Astrocyte (in vitro differentiated cells and primary cell): ENCODE measurements at regions not wholly inside any gene's neighbourhood (a gene's known extent, or its start where the extent isn't known, plus 50 kb on each side); places are given as distances from the start of the nearest gene placed in this dataset.

Source experiments
- DNase-seq: peaks from one replicate; pipeline ENCODE4 v3.0.0-alpha.2; 2010; ENCODE audit warnings: low read depth
- FAIRE-seq: peaks from 2 replicates; lab custom pipeline; 2011; peaks lifted over from hg19 to GRCh38; lab: Jason Lieb, UNC
- H2AFZ ChIP-seq: 2 replicates; pipeline ENCODE4 v1.6.0; 2012; ENCODE audit warnings: low read depth, low read length, inconsistent platforms
- H3K27ac ChIP-seq: 2 replicates; pipeline ENCODE4 v1.5.1; 2011; ENCODE audit warnings: low read depth, low read length, inconsistent platforms
- H3K27me3 ChIP-seq: 2 replicates; pipeline ENCODE4 v1.6.0; 2011; ENCODE audit warnings: low read length, inconsistent platforms; ENCODE audit not compliant: insufficient read depth
- H3K36me3 ChIP-seq: 2 replicates; pipeline ENCODE4 v1.5.1; 2011; ENCODE audit warnings: low read length, inconsistent platforms; ENCODE audit not compliant: insufficient read depth
- H3K4me1 ChIP-seq: 2 replicates; pipeline ENCODE4 v1.5.1; 2011; ENCODE audit warnings: low read length, inconsistent platforms; ENCODE audit not compliant: insufficient read depth
- H3K4me2 ChIP-seq: 2 replicates; pipeline ENCODE4 v1.6.0; 2012; ENCODE audit warnings: low read length, inconsistent platforms
- H3K4me3 ChIP-seq: 2 replicates; pipeline ENCODE4 v1.5.1; 2011; ENCODE audit warnings: low read depth, mild to moderate bottlenecking, low read length, inconsistent platforms; ENCODE audit not compliant: insufficient read depth
- H3K79me2 ChIP-seq: 2 replicates; pipeline ENCODE4 v1.6.0; 2012; ENCODE audit warnings: mild to moderate bottlenecking, low read length, inconsistent platforms; ENCODE audit not compliant: insufficient read depth
- H3K9ac ChIP-seq: 2 replicates; pipeline ENCODE4 v1.6.0; 2012; ENCODE audit warnings: mild to moderate bottlenecking, low read length, inconsistent platforms
- H3K9me3 ChIP-seq: 2 replicates; pipeline ENCODE4 v1.5.1; 2012; ENCODE audit warnings: low read depth, mild to moderate bottlenecking, low read length, inconsistent platforms; ENCODE audit not compliant: insufficient read depth
- H4K20me1 ChIP-seq: 2 replicates; pipeline ENCODE4 v1.6.0; 2012; ENCODE audit warnings: low read length, inconsistent platforms; ENCODE audit not compliant: insufficient read depth
- H3K27ac Mint-ChIP-seq: one replicate; pipeline ENCODE4 v1.8.0; 2021; ENCODE audit warnings: mild to moderate bottlenecking, mixed read lengths; ENCODE audit not compliant: unreplicated experiment
- H3K27me3 Mint-ChIP-seq: one replicate; pipeline ENCODE4 v1.8.0; 2021; ENCODE audit warnings: low read depth, mixed read lengths; ENCODE audit not compliant: unreplicated experiment
- H3K36me3 Mint-ChIP-seq: one replicate; pipeline ENCODE4 v1.8.0; 2021; ENCODE audit warnings: low read depth, mixed read lengths; ENCODE audit not compliant: unreplicated experiment
- H3K4me1 Mint-ChIP-seq: one replicate; pipeline ENCODE4 v1.8.0; 2021; ENCODE audit warnings: low read depth, mixed read lengths; ENCODE audit not compliant: unreplicated experiment
- H3K4me3 Mint-ChIP-seq: one replicate; pipeline ENCODE4 v1.8.0; 2021; ENCODE audit warnings: mild to moderate bottlenecking, moderate library complexity, mixed read lengths; ENCODE audit not compliant: unreplicated experiment
- H3K9me3 Mint-ChIP-seq: one replicate; pipeline ENCODE4 v1.8.0; 2021; ENCODE audit warnings: mild to moderate bottlenecking, mixed read lengths; ENCODE audit not compliant: unreplicated experiment
- CTCF ChIP-seq: IDR thresholded peaks from 2 replicates; pipeline ENCODE4 v1.5.1; 2011; ENCODE audit warnings: low read depth, mild to moderate bottlenecking, inconsistent platforms, low read length, moderate library complexity; ENCODE audit not compliant: insufficient read depth
- EZH2 ChIP-seq: IDR thresholded peaks from 2 replicates; pipeline ENCODE4 v1.6.1; 2012; ENCODE audit warnings: mild to moderate bottlenecking, low read length, inconsistent platforms; ENCODE audit not compliant: insufficient read depth

GRCh38 chr11:32221476-32222032 lies 130.7 kb downstream of the RCN1 start:
- no peak overlapping the region for H3K4me2 ChIP-seq
- no peaks in the 10 kb centered on the region for H3K79me2 ChIP-seq
- H3K9me3 ChIP-seq: no peaks in the 10 kb centered on the region
- no peak overlapping the region for H3K4me3 Mint-ChIP-seq
- no peak overlapping the region for H3K9ac ChIP-seq
- DNase-seq (no peak), FAIRE-seq (no peak)
- TF ChIP-seq CTCF (no peak), EZH2 (no peak)
- H3K36me3 ChIP-seq: no peaks in the 10 kb centered on the region
- no peak overlapping the region for H3K4me3 ChIP-seq
- H3K27me3 Mint-ChIP-seq: peaks cover 10% of the 10 kb centered on the region
- no peak overlapping the region for H3K27ac Mint-ChIP-seq
- no peaks in the 10 kb centered on the region for H3K4me1 ChIP-seq
- no peaks in the 10 kb centered on the region for H3K27me3 ChIP-seq
- no peak overlapping the region for H3K27ac ChIP-seq
- H3K9me3 Mint-ChIP-seq: no peaks in the 10 kb centered on the region
- no peaks in the 10 kb centered on the region for H3K36me3 Mint-ChIP-seq
- H4K20me1 ChIP-seq: no peaks in the 10 kb centered on the region
- peaks cover 3% of the 10 kb centered on the region for H3K4me1 Mint-ChIP-seq
- H2AFZ ChIP-seq: no peak overlapping the region

- Mint-ChIP-seq H3K4me1 (peaks cover 3% of the 10 kb centered on the region), H3K36me3 (no peaks in the 10 kb centered on the region), H3K27me3 (peaks cover 10% of the 10 kb centered on the region), H3K4me3 (no peak overlapping the region), H3K27ac (peak overlapping the region; percentile 23), H3K9me3 (no peaks in the 10 kb centered on the region)
- Histone ChIP-seq H3K9me3 (no peaks in the 10 kb centered on the region), H3K9ac (no peak overlapping the region), H4K20me1 (no peaks in the 10 kb centered on the region), H3K79me2 (no peaks in the 10 kb centered on the region), H3K4me3 (no peak overlapping the region), H3K27me3 (no peaks in the 10 kb centered on the region), H3K4me1 (no peaks in the 10 kb centered on the region), H3K27ac (no peak overlapping the region), H2AFZ (no peak overlapping the region), H3K36me3 (no peaks in the 10 kb centered on the region), H3K4me2 (no peak overlapping the region)
- TF ChIP-seq EZH2: no peak
- no peak for TF ChIP-seq CTCF
- no peak for DNase-seq
- no peak for FAIRE-seq
Observed at GRCh38 chr11:32224580-32224979, 133.7 kb downstream of the RCN1 start.

- H2AFZ ChIP-seq: no peak overlapping the region
- H3K27me3 ChIP-seq: no peaks in the 10 kb centered on the region
- no peaks in the 10 kb centered on the region for H3K36me3 Mint-ChIP-seq
- H3K4me1 Mint-ChIP-seq: peaks cover 3% of the 10 kb centered on the region
- H3K27ac Mint-ChIP-seq: no peak overlapping the region
- H3K9me3 ChIP-seq: no peaks in the 10 kb centered on the region
- H3K9ac ChIP-seq: no peak overlapping the region
- no peaks in the 10 kb centered on the region for H3K4me1 ChIP-seq
- no peak overlapping the region for H3K4me3 ChIP-seq
- no peaks in the 10 kb centered on the region for H4K20me1 ChIP-seq
- no peak overlapping the region for H3K4me3 Mint-ChIP-seq
- FAIRE-seq (no peak), DNase-seq (no peak)
- no peak overlapping the region for H3K27ac ChIP-seq
- no peaks in the 10 kb centered on the region for H3K79me2 ChIP-seq
- H3K27me3 Mint-ChIP-seq: peaks cover 10% of the 10 kb centered on the region
- H3K9me3 Mint-ChIP-seq: no peaks in the 10 kb centered on the region
- TF ChIP-seq EZH2 (no peak), CTCF (no peak)
- H3K36me3 ChIP-seq: no peaks in the 10 kb centered on the region
- H3K4me2 ChIP-seq: no peak overlapping the region
Observed at GRCh38 chr11:32225571-32226285, 134.9 kb downstream of the RCN1 start.
